Kasumi-1 (cell line): ENCODE measurements at regions not wholly inside any gene's neighbourhood (a gene's known extent, or its start where the extent isn't known, plus 50 kb on each side); places are given as distances from the start of the nearest gene placed in this dataset.
"Not testable (repeated sequence)": the region's sequence is repeated elsewhere in the genome, so short reads cannot be mapped to it uniquely, and the experiment has no call there.

ENCODE experiments used
- DNase-seq, 2 experiments: peaks; one replicate each; lab custom pipeline; 2025; lab: John Stamatoyannopoulos, UW

DNA sequence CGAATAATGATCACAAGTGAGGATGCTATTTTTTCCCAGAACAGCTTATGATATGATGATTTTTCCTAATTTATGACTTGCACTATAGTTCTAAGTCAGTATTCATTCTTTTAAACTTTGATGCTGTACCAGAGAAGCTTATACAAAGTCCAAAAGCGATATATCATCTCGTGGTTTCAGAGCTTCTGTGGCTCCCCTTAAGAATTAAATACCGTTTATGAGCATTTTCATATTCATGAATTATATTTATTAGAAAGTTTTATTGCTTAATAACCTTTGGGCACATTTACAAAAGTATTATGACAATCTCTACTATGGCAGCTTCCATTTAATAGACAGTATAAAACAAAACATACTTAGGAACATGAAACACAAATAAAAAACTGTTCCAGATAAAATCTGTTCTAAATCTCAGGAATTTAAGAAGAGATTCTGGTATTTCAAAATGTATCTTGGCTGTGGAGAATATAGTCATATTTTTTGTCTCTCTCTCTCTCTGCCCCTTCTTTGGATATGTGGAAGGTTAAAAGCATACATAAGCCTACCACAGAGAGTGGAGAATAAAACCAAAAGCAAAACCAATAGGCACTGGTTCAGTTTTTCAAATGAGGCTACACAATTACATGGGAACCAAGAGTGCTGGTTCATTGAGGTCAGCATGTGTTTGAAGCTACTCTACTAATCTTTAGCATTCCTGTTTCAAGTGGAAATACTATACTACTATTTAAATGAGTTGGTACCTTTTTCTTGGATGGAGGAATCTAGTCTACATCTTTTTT is 884.5 kb upstream of the GJE1 start:
- DNase-seq = no peak

- no peak for DNase-seq
Observed at GRCh38 chr6:141244366-141244765, 888.4 kb upstream of the GJE1 start.

- DNase-seq = no peak
Observed at GRCh38 chr6:141242957-141243356, 889.8 kb upstream of the GJE1 start.

GRCh38 chr6:141229296-141229695 is 903.4 kb upstream of the GJE1 start:
- DNase-seq = no peak

- DNase-seq = no peak
Observed at GRCh38 chr6:141218583-141218982, 914.1 kb upstream of the GJE1 start.

DNA sequence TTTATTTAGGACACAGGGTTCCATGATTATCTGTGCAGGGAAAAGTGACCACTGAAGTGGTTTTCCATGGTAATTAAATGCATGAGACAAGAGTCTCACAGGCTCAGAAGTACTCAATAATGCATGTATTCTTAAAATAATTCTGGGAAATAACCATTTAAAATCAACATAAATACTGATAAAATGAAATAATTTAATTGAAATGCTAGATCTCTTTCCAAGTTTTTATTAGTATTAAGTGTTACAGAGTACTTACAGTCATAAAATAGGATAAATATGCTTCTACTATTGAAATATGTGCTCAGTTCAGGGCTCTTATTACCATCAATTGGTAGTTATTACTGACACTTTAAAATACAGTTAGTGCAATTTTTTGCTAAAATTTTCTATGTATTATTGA is 916.0 kb upstream of the GJE1 start:
- no peak for DNase-seq

DNA sequence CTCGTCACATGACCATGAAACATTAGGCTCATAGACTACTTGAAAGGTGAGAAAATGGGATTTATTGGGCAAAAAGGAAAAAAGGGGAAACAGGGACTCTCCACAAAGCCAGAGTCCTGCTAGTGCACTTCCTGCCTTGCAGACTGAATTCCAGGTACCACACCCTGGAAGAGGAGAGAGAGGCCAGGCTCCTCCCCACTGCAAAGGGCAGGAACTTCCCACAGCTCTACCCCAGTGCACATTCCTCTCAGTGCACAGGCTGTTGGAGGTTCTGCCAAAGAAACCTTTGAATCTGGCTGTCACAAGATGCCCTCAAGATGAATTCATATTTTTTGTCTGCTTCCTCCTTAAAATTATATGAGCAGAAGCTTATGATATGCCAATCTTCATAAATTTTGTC is 920.4 kb upstream of the GJE1 start:
- no peak for DNase-seq

- DNase-seq = no peak
Observed at GRCh38 chr6:141211845-141212244, 920.9 kb upstream of the GJE1 start.

DNA sequence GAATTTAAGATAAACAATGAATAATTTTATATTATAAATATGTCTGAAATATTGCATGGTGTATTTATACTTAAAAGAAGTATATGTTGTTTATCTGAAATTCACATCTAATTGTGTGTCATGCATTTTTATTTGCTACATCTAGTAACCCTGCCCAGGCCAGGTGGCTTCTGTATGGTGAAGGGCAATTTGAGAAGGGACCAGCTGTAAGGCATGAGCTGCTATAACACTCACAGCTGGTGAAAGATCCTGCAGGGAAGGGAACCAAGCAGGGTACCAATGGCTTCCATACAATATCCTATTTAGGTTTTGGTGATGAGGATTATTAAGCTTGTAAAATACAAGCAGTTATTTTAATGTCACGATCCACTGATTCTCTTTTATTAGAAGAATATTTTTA is 921.8 kb upstream of the GJE1 start:
- no peak for DNase-seq

DNA sequence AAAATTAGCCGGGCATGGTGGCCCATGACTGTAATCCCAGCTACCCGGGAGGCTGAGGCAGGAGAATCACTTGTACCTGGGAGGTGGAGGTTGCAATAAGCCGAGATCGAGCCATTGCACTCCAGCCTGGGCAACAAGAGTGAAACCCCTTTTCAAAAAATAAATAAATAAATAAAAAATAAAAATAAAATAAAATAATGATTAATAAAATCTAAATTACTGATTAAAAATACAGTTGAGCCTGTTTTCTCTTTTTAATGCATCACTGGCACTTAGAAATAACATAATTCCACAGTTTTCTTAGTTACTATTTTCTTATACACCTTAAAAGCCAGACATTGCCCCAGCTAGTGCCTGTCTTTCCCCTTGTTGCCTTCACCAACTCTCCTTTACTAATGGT is 922.8 kb upstream of the GJE1 start:
- no peak for DNase-seq

- no peak for DNase-seq
Observed at GRCh38 chr6:141208101-141208500, 924.6 kb upstream of the GJE1 start.

DNA sequence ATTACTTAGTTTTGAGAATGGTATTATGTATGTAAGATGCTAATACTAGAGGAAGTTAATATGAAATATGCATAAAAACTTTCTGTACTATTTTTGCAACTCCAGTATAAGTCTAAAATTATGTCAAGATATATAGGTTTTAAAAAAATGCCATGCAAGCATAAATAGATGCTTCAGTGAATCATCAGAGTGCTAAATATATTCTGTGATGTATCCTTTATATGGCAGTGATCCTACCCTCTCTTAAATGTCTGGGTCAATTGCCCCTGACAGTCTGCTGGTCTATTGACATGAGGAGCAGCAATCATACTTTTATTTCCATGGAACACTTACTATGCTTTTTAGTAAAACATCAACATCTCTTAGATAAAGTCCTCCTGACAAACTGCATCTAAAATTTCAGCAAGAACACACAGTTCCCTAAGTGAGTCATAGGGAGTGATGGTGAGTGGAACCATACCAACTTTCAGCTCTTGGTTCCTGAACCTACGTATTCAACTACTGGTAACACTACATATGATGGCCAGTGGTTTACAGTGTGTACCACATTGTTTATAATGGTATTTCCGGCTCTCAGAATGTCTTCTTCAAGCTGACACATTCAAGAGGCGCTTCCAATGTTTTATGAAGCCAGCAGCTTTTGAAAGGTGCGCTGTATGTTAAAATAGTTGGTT is 928.7 kb upstream of the GJE1 start:
- DNase-seq = no peak

DNA sequence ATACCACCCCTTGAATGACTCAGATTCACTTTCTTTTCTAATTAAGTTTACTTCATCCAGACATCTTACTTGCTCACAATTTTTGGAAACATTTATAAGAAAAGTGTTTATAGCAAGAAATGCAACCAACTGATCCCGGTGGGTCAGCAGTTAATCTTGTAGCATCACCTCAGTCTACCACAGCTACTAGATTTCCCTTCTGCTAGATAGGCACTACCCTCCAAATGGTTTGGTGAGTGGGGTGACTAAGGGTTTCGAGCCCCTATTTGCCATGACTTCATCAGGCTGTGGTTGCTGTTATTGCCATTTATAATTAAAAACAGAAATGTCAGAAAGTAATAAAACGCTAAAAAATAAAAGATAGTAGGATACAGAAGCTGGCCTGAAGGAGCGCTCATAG is 930.1 kb upstream of the GJE1 start:
- DNase-seq = no peak

DNA sequence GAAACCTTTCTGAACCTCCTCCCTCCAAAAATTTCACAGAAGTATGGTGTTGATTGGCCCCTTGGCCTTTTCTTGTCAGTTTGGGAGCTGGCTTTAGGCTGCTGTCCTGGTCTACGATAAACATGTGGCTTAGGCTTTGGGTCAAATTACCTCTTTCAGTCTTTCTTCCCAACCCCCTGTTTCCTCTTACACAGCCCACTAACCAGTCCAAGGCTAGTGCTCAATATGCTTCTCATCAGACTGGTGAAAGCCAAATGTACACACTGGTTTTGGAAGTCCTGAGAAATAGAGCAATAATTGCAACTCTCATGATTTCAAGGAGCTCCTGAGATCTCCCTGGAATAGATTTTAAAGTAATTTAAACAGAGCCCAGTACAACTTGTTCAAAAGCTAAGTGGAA is 933.7 kb upstream of the GJE1 start:
- peak in 1 of 2 experiments; percentile 8 for DNase-seq

GRCh38 chr6:141195251-141195832 is 937.4 kb upstream of the GJE1 start:
- no peak for DNase-seq

GRCh38 chr6:141183368-141183767 is 949.4 kb upstream of the GJE1 start:
- DNase-seq = no peak

DNA sequence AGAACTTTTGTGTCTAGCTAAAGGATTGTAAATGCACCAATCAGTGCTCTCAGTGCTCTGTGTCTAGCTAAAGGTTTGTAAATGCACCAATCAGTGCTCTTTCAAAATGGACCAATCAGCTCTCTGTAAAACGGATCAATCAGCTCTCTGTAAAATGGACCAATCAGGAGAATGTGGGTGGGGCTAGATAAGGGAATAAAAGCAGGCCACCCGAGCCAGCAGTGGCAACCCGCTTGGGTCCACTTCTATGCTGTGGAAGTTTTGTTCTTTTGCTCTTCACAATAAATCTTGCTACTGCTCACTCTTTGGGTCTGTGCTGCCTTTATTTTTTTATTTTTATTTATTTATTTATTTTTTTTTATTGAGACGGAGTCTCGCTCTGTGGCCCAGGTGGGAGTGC is 957.3 kb upstream of the GJE1 start:
- not testable (repeated sequence) for DNase-seq

GRCh38 chr6:141174932-141175331 is 957.8 kb upstream of the GJE1 start:
- no peak for DNase-seq

DNA sequence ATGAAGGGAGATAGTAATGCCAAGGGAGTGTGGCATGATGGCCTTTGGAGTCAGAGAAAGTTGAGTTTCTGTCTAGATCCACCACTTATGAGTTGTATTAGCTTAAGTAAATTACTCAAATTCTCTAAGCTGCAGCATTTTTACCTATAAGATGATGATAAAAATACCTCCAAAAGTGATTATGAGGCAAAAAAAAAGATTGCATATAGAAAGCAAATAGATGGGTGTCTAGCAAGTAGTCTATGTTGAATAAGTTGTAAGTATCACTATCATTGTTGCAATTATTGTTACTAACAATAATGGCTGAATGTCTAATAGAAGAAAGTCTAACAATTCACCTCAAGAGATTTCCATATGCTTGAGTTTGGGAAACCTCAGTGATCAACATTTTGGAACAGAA is 959.2 kb upstream of the GJE1 start:
- DNase-seq = no peak

- no peak for DNase-seq
Observed at GRCh38 chr6:141169419-141169818, 963.3 kb upstream of the GJE1 start.

DNA sequence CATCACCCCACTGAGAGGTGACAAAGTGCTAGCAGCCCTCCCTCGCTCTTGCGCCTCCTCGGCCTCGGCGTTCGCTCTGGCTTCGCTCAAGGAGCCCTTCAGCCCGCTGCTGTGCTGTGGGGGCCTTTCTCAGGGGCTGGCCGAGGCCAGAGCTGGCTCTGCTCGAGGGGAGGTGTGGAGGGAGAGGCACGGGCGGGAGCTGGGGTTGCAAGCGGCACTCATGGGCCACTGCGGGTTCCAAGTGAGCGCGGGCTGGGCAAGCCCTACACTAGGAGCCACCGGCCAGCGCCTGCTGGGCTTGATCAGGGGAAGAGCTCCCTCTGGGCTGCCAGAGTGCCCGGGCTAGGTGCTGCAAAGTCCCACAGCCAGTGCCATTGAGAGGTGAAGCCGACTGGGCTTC is 964.8 kb upstream of the GJE1 start:
- DNase-seq = no peak

DNA sequence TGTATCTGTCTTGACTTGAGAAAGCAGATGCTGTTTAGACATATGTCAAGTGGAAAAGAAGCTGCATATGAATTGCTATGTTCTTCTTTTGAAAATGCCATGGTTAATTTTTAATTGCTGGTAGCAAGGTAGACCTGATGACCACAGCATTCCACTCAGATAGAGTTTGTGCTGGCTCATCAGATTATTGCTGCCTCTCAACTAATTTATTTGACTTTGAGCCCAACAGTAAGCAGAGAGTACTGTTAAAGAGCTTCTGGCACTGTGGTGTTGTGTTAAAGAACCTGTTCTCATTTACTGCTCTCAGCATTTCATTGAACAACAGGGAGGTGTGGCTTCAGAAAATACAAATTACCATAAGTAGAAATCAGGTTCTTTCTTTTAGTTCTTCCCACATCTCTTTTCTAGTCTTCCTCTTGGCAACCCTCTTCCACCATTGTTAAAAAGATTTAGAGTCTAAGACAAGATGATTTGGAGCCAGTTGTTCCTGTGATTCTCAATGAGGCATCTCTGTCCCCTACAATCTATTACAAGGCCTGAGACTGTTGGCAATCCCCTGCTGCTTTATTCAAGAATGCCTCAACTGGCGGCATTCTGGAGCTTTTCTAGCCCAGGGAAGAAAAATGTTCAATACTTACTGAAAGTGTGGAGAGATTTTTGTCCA is 967.6 kb upstream of the GJE1 start:
- no peak for DNase-seq
